IMR-90 (cell line): ENCODE measurements at regions not wholly inside any gene's neighbourhood (a gene's known extent, or its start where the extent isn't known, plus 50 kb on each side); places are given as distances from the start of the nearest gene placed in this dataset.

Experiments used
- ATAC-seq: fragments of 200-7000 bp; cut with Tn5 transposase; 2 replicates; pipeline ENCODE4 v1.9.1; 2020; ENCODE audit warnings: low read depth, mild to moderate bottlenecking, moderate library complexity
- BruUV-seq: library from RNA; stranded (reverse); fragments of 400-500 nt; replicated peaks from 2 replicates; lab custom pipeline; 2021; lab: Mats Ljungman, UMichigan
- CTCF ChIA-PET: fragments of 300-600 bp; formaldehyde crosslinking; extraction: SDS; loops from one replicate; lab custom pipeline; 2021; ENCODE audit warnings: antibody characterized with exemption; lab: Yijun Ruan, JAX
- POLR2A ChIA-PET: fragments of 300-600 bp; sonication (Branson Sonifier 250); formaldehyde crosslinking; loops from one replicate; lab custom pipeline; 2022; ENCODE audit warnings: antibody characterized with exemption; ENCODE audit not compliant: unreplicated experiment; lab: Charles Lee
- DNase-seq: peaks from one replicate; pipeline ENCODE4 v3.0.0; 2013
- H2AFZ ChIP-seq: replicated peaks from 2 replicates; pipeline ENCODE3; 2013; ENCODE audit warnings: low read length, mild to moderate bottlenecking; ENCODE audit not compliant: poor library complexity
- H2AK5ac ChIP-seq: 2 replicates; pipeline ENCODE4 v1.6.1; 2013; ENCODE audit warnings: low read depth, low read length, inconsistent platforms
- H2AK9ac ChIP-seq: replicated peaks from 2 replicates; pipeline ENCODE3; 2013; ENCODE audit warnings: mild to moderate bottlenecking, low read depth, low read length, moderate library complexity; ENCODE audit not compliant: poor library complexity
- H2BK120ac ChIP-seq: 2 replicates; pipeline ENCODE4 v1.6.1; 2013; ENCODE audit warnings: low read depth, low read length, inconsistent platforms
- H2BK15ac ChIP-seq: 3 replicates; pipeline ENCODE4 v1.6.1; 2013; ENCODE audit warnings: low read depth, low read length, inconsistent platforms
- H2BK20ac ChIP-seq: 2 replicates; pipeline ENCODE4 v1.6.1; 2013; ENCODE audit warnings: low read depth, mild to moderate bottlenecking, inconsistent platforms, low read length, moderate library complexity
- H2BK5ac ChIP-seq: 2 replicates; pipeline ENCODE4 v1.6.1; 2013; ENCODE audit warnings: mild to moderate bottlenecking, low read depth, low read length, inconsistent platforms; ENCODE audit not compliant: poor library complexity, severe bottlenecking
- H3K14ac ChIP-seq: replicated peaks from 2 replicates; pipeline ENCODE4 v1.6.1; 2013; ENCODE audit warnings: low read depth, low read length, inconsistent platforms
- H3K18ac ChIP-seq: 2 replicates; pipeline ENCODE4 v1.6.1; 2013; ENCODE audit warnings: low read depth, low read length, control low read depth
- H3K23ac ChIP-seq: 2 replicates; pipeline ENCODE4 v1.6.1; 2013; ENCODE audit warnings: low read depth, low read length, inconsistent platforms
- H3K27ac ChIP-seq: 2 replicates; pipeline ENCODE4 v1.5.1; 2013; ENCODE audit warnings: mild to moderate bottlenecking, control low read depth, low read length; ENCODE audit not compliant: insufficient read depth
- H3K27me3 ChIP-seq: 2 replicates; pipeline ENCODE4 v1.6.1; 2013; ENCODE audit warnings: low read length; ENCODE audit not compliant: control insufficient read depth, insufficient read depth
- H3K36me3 ChIP-seq: 2 replicates; pipeline ENCODE4 v1.6.1; 2013; ENCODE audit warnings: low read length, mixed read lengths; ENCODE audit not compliant: control insufficient read depth, insufficient read depth
- H3K4ac ChIP-seq: 2 replicates; pipeline ENCODE4 v1.6.1; 2013; ENCODE audit warnings: low read depth, low read length, inconsistent platforms
- H3K4me1 ChIP-seq: 2 replicates; pipeline ENCODE4 v1.6.1; 2013; ENCODE audit warnings: low read length, mixed read lengths; ENCODE audit not compliant: control insufficient read depth, insufficient read depth
- H3K4me2 ChIP-seq: 2 replicates; pipeline ENCODE4 v1.6.1; 2013; ENCODE audit warnings: low read depth, mild to moderate bottlenecking, control low read depth, low read length, moderate library complexity
- H3K4me3 ChIP-seq: 2 replicates; pipeline ENCODE4 v1.5.1; 2013; ENCODE audit warnings: low read depth, mild to moderate bottlenecking, control low read depth, low read length, moderate library complexity; ENCODE audit not compliant: insufficient read depth
- H3K56ac ChIP-seq: 2 replicates; pipeline ENCODE4 v1.6.1; 2013; ENCODE audit warnings: low read length, inconsistent platforms; ENCODE audit not compliant: insufficient read depth; ENCODE audit errors: extremely low read depth
- H3K79me1 ChIP-seq, 2 experiments: 2 replicates each; pipeline ENCODE4 v1.6.1; 2013; ENCODE audit warnings: low read length in 2 of 2, inconsistent platforms in 1 of 2, low read depth in 1 of 2
- H3K9ac ChIP-seq: 2 replicates; pipeline ENCODE4 v1.6.1; 2013; ENCODE audit warnings: low read depth, low read length, control low read depth
- H3K9me1 ChIP-seq: 2 replicates; pipeline ENCODE4 v1.6.1; 2013; ENCODE audit warnings: low read length, inconsistent platforms; ENCODE audit not compliant: insufficient read depth
- H3K9me3 ChIP-seq: 2 replicates; pipeline ENCODE4 v1.6.1; 2013; ENCODE audit warnings: low read length; ENCODE audit not compliant: control insufficient read depth, insufficient read depth
- H4K20me1 ChIP-seq: 2 replicates; pipeline ENCODE4 v1.6.1; 2013; ENCODE audit warnings: low read length, inconsistent platforms; ENCODE audit not compliant: insufficient read depth
- H4K5ac ChIP-seq: 2 replicates; pipeline ENCODE4 v1.6.1; 2013; ENCODE audit warnings: mild to moderate bottlenecking, low read depth, low read length, control low read depth
- H4K8ac ChIP-seq, 2 experiments: 2 replicates each; pipeline ENCODE4 v1.6.1; 2013; ENCODE audit warnings: low read depth in 2 of 2, low read length in 2 of 2, control low read depth in 1 of 2, inconsistent platforms in 1 of 2
- H4K91ac ChIP-seq: 2 replicates; pipeline ENCODE4 v1.6.1; 2013; ENCODE audit warnings: low read depth, low read length, inconsistent platforms; ENCODE audit not compliant: insufficient read depth
- CEBPB ChIP-seq: IDR thresholded peaks from 2 replicates; pipeline ENCODE4 v1.6.1; 2012; ENCODE audit warnings: low read depth, low read length, improper control_type of control experiment
- CHD1 ChIP-seq: IDR thresholded peaks from 2 replicates; pipeline ENCODE4 v1.6.1; 2012; ENCODE audit warnings: low read depth, low read length, improper control_type of control experiment
- MAZ ChIP-seq: IDR thresholded peaks from 2 replicates; pipeline ENCODE4 v1.6.1; 2012; ENCODE audit warnings: low read depth, mild to moderate bottlenecking, low read length, improper control_type of control experiment, moderate library complexity, borderline replicate concordance
- POLR2A ChIP-seq: IDR thresholded peaks from 2 replicates; pipeline ENCODE4 v1.6.1; 2012; ENCODE audit warnings: mild to moderate bottlenecking, low read depth, low read length
- RAD21 ChIP-seq: IDR thresholded peaks from 2 replicates; pipeline ENCODE4 v1.6.1; 2012; ENCODE audit warnings: low read length, improper control_type of control experiment
- RCOR1 ChIP-seq: IDR thresholded peaks from 2 replicates; pipeline ENCODE4 v1.6.1; 2012; ENCODE audit warnings: mild to moderate bottlenecking, low read length, improper control_type of control experiment; ENCODE audit not compliant: insufficient replicate concordance
- WGBS, 2 experiments: methylation state at CpG; one replicate each; pipeline versions ENCODE4 v1.1.5 to v1.1.7; 2013; ENCODE audit warnings: missing lambda C conversion rate in 2 of 2; ENCODE audit not compliant: insufficient read length in 1 of 2; ENCODE audit errors: extremely low coverage in 2 of 2; 5-methylcytosine and 5-hydroxymethylcytosine counted together
- dilution Hi-C: fragments of 300-500 bp; cut with HindIII; formaldehyde crosslinking; loops from one replicate; pipeline ENCODE4 v1.14.3; 2018; ENCODE audit warnings: low sequenced_read_pairs; ENCODE audit not compliant: unreplicated experiment
- in situ Hi-C: fragments of 300-500 bp; cut with MboI; formaldehyde crosslinking; loops from 3 replicates; pipeline ENCODE4 v1.14.3; 2019; ENCODE audit warnings: low sequenced_read_pairs, inconsistent platforms, mixed read lengths
- intact Hi-C: fragments of 100-400 bp; cut with micrococcal nuclease; formaldehyde crosslinking; loops from 2 replicates; pipeline ENCODE4 v1.10.0; 2022
- TF ChIP-seq, protein P1 (sequence below): fragments of 150-350 bp; IDR thresholded peaks from 2 replicates; pipeline ENCODE4 v1.6.1; 2017; ENCODE audit warnings: mild to moderate bottlenecking, antibody characterized with exemption, low read length, low read depth
- TF ChIP-seq, protein P2 (sequence below): conservative IDR thresholded peaks from 2 replicates; pipeline ENCODE4 v1.5.1; 2012; ENCODE audit warnings: mild to moderate bottlenecking, low read depth, low read length, improper control_type of control experiment

- no peak overlapping the region for H3K18ac ChIP-seq
- no peak overlapping the region for H4K91ac ChIP-seq
- H2AK9ac ChIP-seq, result no peak overlapping the region
- no peak overlapping the region for H2BK15ac ChIP-seq
- H3K9ac ChIP-seq, result no peak overlapping the region
- H3K27me3 ChIP-seq, result no peaks in the 10 kb centered on the region
- H4K20me1 ChIP-seq, result no peaks in the 10 kb centered on the region
- dilution Hi-C loops, result no loop called here
- no peak overlapping the region for H4K5ac ChIP-seq
- no peak overlapping the region for H2BK5ac ChIP-seq
- H2BK20ac ChIP-seq, result no peak overlapping the region
- H3K9me1 ChIP-seq, result no peaks in the 10 kb centered on the region
- H2AK5ac ChIP-seq, result no peak overlapping the region
- no peak for ATAC-seq
- H4K8ac ChIP-seq, result no peak overlapping the region
- no CpG with 5 or more reads among the region's 2 CpGs for WGBS, 2 experiments
- H3K4me1 ChIP-seq, result no peaks in the 10 kb centered on the region
- no peaks in the 10 kb centered on the region for H3K9me3 ChIP-seq
- H3K4me3 ChIP-seq, result no peak overlapping the region
- no peak overlapping the region for H3K56ac ChIP-seq
- no peaks in the 10 kb centered on the region for H3K36me3 ChIP-seq
- no peak overlapping the region for H2BK120ac ChIP-seq
- no peaks in the 10 kb centered on the region for H3K79me1 ChIP-seq
- H3K23ac ChIP-seq, result no peak overlapping the region
- CTCF ChIA-PET, result interaction anchor here (1.2 kb wide), 1 partner anchor 8 kb away, joined by 3 read pairs; no protein-coding TSS in a partner anchor
- H2AFZ ChIP-seq, result no peak overlapping the region
- no peak overlapping the region for H3K27ac ChIP-seq
- TF ChIP-seq, protein P1, sequence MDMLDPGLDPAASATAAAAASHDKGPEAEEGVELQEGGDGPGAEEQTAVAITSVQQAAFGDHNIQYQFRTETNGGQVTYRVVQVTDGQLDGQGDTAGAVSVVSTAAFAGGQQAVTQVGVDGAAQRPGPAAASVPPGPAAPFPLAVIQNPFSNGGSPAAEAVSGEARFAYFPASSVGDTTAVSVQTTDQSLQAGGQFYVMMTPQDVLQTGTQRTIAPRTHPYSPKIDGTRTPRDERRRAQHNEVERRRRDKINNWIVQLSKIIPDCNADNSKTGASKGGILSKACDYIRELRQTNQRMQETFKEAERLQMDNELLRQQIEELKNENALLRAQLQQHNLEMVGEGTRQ, result no peak
- TF ChIP-seq, protein P2, sequence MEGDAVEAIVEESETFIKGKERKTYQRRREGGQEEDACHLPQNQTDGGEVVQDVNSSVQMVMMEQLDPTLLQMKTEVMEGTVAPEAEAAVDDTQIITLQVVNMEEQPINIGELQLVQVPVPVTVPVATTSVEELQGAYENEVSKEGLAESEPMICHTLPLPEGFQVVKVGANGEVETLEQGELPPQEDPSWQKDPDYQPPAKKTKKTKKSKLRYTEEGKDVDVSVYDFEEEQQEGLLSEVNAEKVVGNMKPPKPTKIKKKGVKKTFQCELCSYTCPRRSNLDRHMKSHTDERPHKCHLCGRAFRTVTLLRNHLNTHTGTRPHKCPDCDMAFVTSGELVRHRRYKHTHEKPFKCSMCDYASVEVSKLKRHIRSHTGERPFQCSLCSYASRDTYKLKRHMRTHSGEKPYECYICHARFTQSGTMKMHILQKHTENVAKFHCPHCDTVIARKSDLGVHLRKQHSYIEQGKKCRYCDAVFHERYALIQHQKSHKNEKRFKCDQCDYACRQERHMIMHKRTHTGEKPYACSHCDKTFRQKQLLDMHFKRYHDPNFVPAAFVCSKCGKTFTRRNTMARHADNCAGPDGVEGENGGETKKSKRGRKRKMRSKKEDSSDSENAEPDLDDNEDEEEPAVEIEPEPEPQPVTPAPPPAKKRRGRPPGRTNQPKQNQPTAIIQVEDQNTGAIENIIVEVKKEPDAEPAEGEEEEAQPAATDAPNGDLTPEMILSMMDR, result no peak
- no peak for TF ChIP-seq CHD1
- no peak for TF ChIP-seq RAD21
- TF ChIP-seq MAZ, result no peak
- TF ChIP-seq POLR2A, result no peak
- no peak for TF ChIP-seq CEBPB
- no peak for TF ChIP-seq RCOR1
- no peak overlapping the region for H3K4me2 ChIP-seq
- in situ Hi-C loops, result no loop called here
- intact Hi-C loops, result no loop called here
- no TSS peak for BruUV-seq
- H3K14ac ChIP-seq, result no peak overlapping the region
- POLR2A ChIA-PET, result no interaction called here
- no peak for DNase-seq
- H3K4ac ChIP-seq, result no peak overlapping the region
These were observed 179.0 kb downstream of the RASSF9 start for GRCh38 chr12:85657251-85657650.
